ENCODE measurements at regions not wholly inside any gene's neighbourhood (a gene's known extent, or its start where the extent isn't known, plus 50 kb on each side); places are given as distances from the start of the nearest gene placed in this dataset.

DNA sequence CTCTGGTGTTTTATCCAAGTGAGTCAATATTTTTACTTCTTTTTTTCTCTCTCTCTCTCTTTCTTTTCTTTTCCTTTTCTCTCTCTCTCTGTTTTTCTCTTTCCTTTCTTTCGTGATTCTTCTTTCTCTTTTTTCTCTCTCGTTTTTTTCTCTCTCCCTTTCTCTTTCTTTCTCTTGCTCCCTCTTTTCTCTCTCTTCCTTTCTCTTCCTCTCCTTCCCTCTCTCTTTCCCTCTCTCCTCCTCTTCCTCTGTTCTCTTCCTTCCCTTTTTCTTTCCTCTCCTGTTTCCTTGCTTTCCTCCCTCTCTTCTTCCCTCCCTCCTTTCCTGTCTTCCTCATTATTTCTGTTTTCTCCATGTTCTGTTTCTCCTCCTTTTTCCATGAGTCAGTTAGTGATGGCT is 641.5 kb downstream of the FGF9 start:
- H3K9me3 ChIP-seq = peaks cover 0 to 3% (median 0%) of the 10 kb centered on the region in 12 donors
- TF ChIP-seq, protein P1, sequence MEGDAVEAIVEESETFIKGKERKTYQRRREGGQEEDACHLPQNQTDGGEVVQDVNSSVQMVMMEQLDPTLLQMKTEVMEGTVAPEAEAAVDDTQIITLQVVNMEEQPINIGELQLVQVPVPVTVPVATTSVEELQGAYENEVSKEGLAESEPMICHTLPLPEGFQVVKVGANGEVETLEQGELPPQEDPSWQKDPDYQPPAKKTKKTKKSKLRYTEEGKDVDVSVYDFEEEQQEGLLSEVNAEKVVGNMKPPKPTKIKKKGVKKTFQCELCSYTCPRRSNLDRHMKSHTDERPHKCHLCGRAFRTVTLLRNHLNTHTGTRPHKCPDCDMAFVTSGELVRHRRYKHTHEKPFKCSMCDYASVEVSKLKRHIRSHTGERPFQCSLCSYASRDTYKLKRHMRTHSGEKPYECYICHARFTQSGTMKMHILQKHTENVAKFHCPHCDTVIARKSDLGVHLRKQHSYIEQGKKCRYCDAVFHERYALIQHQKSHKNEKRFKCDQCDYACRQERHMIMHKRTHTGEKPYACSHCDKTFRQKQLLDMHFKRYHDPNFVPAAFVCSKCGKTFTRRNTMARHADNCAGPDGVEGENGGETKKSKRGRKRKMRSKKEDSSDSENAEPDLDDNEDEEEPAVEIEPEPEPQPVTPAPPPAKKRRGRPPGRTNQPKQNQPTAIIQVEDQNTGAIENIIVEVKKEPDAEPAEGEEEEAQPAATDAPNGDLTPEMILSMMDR (IDR thresholded peaks at IDR 0.05) = no peak
- TF ChIP-seq POLR2A (IDR thresholded peaks at IDR 0.05) = no peak
- H3K4me3 ChIP-seq = no peak overlapping the region
- 67 to 71% (median 69%) methylated on average over 2 of the region's 2 CpGs for WGBS, 4 donors
- H3K36me3 ChIP-seq = no peaks in the 10 kb centered on the region
- peak overlapping the region in 3 of 12 donors; percentile 25 to 46 (median 26) for H3K27ac ChIP-seq
- DNase-seq (no peak), ATAC-seq (no peak)
- intact Hi-C loops (cut with DNase I) = no loop called here
- no peaks in the 10 kb centered on the region for H3K4me1 ChIP-seq
- H3K27me3 ChIP-seq = no peaks in the 10 kb centered on the region

- H3K4me1 ChIP-seq = no peaks in the 10 kb centered on the region
- no peak overlapping the region for H3K4me3 ChIP-seq
- DNase-seq (no peak), ATAC-seq (no peak)
- no peaks in the 10 kb centered on the region for H3K27me3 ChIP-seq
- 75 to 86% (median 80%) methylated on average over 8 of the region's 8 CpGs for WGBS, 4 donors
- no peak overlapping the region for H3K27ac ChIP-seq
- no peaks in the 10 kb centered on the region for H3K36me3 ChIP-seq
- no peak for TF ChIP-seq POLR2A (IDR thresholded peaks at IDR 0.05)
- TF ChIP-seq, protein P1 (IDR thresholded peaks at IDR 0.05) = no peak
- intact Hi-C loops (cut with DNase I) = no loop called here
- peaks cover 0 to 3% (median 0%) of the 10 kb centered on the region in 12 donors for H3K9me3 ChIP-seq
These were observed 645.7 kb downstream of the FGF9 start for GRCh38 chr13:22316494-22317025.

DNA sequence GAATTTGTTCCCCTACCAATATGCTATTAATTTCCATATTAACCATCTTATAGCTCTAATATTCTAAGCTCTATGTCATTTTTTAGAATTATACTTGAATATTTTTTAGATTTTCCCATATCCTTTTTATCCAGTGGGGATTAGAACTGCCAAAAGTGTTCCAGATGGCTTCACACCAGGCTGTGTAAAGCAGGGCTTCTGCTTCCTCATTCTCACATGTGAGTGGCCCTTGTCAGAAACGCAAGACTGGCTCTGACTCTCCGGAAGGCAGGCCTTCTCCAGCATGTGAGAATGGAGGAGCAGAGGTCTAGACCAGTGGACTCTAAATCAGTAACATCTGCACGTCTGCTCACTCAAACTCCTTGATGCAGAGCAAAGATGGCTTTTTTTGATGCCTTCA is 650.1 kb downstream of the FGF9 start:
- 62 to 72% (median 68%) methylated on average over 3 of the region's 3 CpGs for WGBS, 4 donors
- TF ChIP-seq, protein P1 (IDR thresholded peaks at IDR 0.05) = no peak
- TF ChIP-seq POLR2A (IDR thresholded peaks at IDR 0.05) = no peak
- DNase-seq (no peak), ATAC-seq (no peak)
- Histone ChIP-seq H3K27me3 (no peaks in the 10 kb centered on the region), H3K9me3 (no peaks in the 10 kb centered on the region), H3K4me3 (no peak overlapping the region), H3K4me1 (no peaks in the 10 kb centered on the region), H3K36me3 (no peaks in the 10 kb centered on the region), H3K27ac (no peak overlapping the region)
- intact Hi-C loops (cut with DNase I) = no loop called here

- Histone ChIP-seq H3K27ac (no peak overlapping the region), H3K4me1 (no peaks in the 10 kb centered on the region), H3K27me3 (no peaks in the 10 kb centered on the region), H3K9me3 (no peaks in the 10 kb centered on the region), H3K4me3 (no peak overlapping the region), H3K36me3 (no peaks in the 10 kb centered on the region)
- no peak for ATAC-seq
- intact Hi-C loops (cut with DNase I) = no loop called here
- TF ChIP-seq, protein P1 (IDR thresholded peaks at IDR 0.05) = no peak
- TF ChIP-seq POLR2A (IDR thresholded peaks at IDR 0.05) = no peak
- DNase-seq = no peak
- WGBS, 4 donors = 64 to 70% (median 67%) methylated on average over 3 of the region's 3 CpGs
These were observed 654.9 kb downstream of the FGF9 start for GRCh38 chr13:22325761-22326160.
